ENCODE measurements at regions not wholly inside any gene's neighbourhood (a gene's known extent, or its start where the extent isn't known, plus 50 kb on each side); places are given as distances from the start of the nearest gene placed in this dataset.

DNA sequence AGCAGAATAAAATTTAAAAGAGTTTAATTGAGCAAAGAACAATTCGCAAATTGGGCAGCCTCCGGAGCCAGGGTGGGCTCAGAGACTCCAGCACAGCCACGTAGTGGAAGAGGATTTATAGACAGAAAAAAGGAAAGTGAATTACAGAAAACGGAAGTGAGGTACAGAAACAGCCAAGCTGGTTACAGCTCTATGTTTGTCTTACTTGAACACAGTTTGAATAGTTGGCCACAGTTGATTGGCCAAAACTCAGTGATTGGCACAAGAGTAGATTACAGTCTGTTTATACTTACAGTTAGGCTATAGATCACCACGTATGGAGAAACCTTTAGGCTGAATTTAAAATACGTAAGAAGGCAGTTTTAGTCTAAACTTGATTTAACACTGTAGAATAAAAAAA is 78.8 kb upstream of the NEDD4L start:
- TF ChIP-seq, protein P1, sequence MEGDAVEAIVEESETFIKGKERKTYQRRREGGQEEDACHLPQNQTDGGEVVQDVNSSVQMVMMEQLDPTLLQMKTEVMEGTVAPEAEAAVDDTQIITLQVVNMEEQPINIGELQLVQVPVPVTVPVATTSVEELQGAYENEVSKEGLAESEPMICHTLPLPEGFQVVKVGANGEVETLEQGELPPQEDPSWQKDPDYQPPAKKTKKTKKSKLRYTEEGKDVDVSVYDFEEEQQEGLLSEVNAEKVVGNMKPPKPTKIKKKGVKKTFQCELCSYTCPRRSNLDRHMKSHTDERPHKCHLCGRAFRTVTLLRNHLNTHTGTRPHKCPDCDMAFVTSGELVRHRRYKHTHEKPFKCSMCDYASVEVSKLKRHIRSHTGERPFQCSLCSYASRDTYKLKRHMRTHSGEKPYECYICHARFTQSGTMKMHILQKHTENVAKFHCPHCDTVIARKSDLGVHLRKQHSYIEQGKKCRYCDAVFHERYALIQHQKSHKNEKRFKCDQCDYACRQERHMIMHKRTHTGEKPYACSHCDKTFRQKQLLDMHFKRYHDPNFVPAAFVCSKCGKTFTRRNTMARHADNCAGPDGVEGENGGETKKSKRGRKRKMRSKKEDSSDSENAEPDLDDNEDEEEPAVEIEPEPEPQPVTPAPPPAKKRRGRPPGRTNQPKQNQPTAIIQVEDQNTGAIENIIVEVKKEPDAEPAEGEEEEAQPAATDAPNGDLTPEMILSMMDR (IDR thresholded peaks at IDR 0.05): no peak
- TF ChIP-seq ZFX (IDR thresholded peaks at IDR 0.05; ENCODE audit: borderline replicate concordance): no peak

Measured in 22Rv1 (cell line).